Astrocyte of the spinal cord (primary cell): ENCODE measurements at regions not wholly inside any gene's neighbourhood (a gene's known extent, or its start where the extent isn't known, plus 50 kb on each side); places are given as distances from the start of the nearest gene placed in this dataset.

Source experiments
- DNase-seq: peaks from one replicate; pipeline ENCODE4 v3.0.0; 2011; ENCODE audit warnings: low read depth, low spot score
- H3K4me3 ChIP-seq: 2 replicates; pipeline ENCODE4 v1.5.1; 2011; ENCODE audit warnings: low read depth, mild to moderate bottlenecking, low read length, moderate library complexity
- CTCF ChIP-seq: IDR thresholded peaks from 2 replicates; pipeline ENCODE4 v1.5.1; 2012; ENCODE audit warnings: low read depth, mild to moderate bottlenecking, low read length, inconsistent platforms
- in situ Hi-C: cut with HindIII; loops from 2 replicates; pipeline ENCODE4 v1.10.0; 2017; ENCODE audit warnings: low sequenced_read_pairs

GRCh38 chr14:43243168-43243567, 1263.9 kb downstream of the FSCB start:
- H3K4me3 ChIP-seq = no peak overlapping the region
- TF ChIP-seq CTCF = no peak
- in situ Hi-C loops = no loop called here
- no peak for DNase-seq

- in situ Hi-C loops = no loop called here
- no peak for DNase-seq
- no peak for TF ChIP-seq CTCF
- no peak overlapping the region for H3K4me3 ChIP-seq
Observed at GRCh38 chr14:43232261-43232660, 1274.8 kb downstream of the FSCB start.

- in situ Hi-C loops = no loop called here
- no peak for TF ChIP-seq CTCF
- H3K4me3 ChIP-seq = no peak overlapping the region
- DNase-seq = no peak
Observed at GRCh38 chr14:43215524-43215923, 1291.6 kb downstream of the FSCB start.

- no peak overlapping the region for H3K4me3 ChIP-seq
- in situ Hi-C loops = no loop called here
- no peak for DNase-seq
- no peak for TF ChIP-seq CTCF
Observed at GRCh38 chr14:43207189-43207588, 1299.9 kb downstream of the FSCB start.

- TF ChIP-seq CTCF = no peak
- DNase-seq = no peak
- in situ Hi-C loops = no loop called here
- H3K4me3 ChIP-seq = no peak overlapping the region
Observed at GRCh38 chr14:43204816-43205215, 1302.3 kb downstream of the FSCB start.

GRCh38 chr14:43200519-43200918, 1306.6 kb downstream of the FSCB start:
- in situ Hi-C loops = no loop called here
- H3K4me3 ChIP-seq = no peak overlapping the region
- no peak for DNase-seq
- TF ChIP-seq CTCF = no peak

- in situ Hi-C loops = no loop called here
- no peak for DNase-seq
- no peak overlapping the region for H3K4me3 ChIP-seq
- TF ChIP-seq CTCF = no peak
Observed at GRCh38 chr14:43198465-43198864, 1308.6 kb downstream of the FSCB start.
